ENCODE measurements at regions not wholly inside any gene's neighbourhood (a gene's known extent, or its start where the extent isn't known, plus 50 kb on each side); places are given as distances from the start of the nearest gene placed in this dataset.

- DNase-seq (ENCODE audit: low read depth, low spot score) = no peak
- in situ Hi-C loops (cut with HindIII; ENCODE audit: low sequenced_read_pairs) = no loop called here
- no peak for TF ChIP-seq CTCF (IDR thresholded peaks at IDR 0.05; ENCODE audit: low read depth, low read length)
- no peak overlapping the region for H3K4me3 ChIP-seq (ENCODE audit: low read depth, low read length)
Observed at GRCh38 chr22:23392420-23393121, 187.5 kb downstream of the IGLL1 start.

GRCh38 chr22:23391022-23391421 is 189.1 kb downstream of the IGLL1 start:
- TF ChIP-seq CTCF (IDR thresholded peaks at IDR 0.05; ENCODE audit: low read depth, low read length) = no peak
- in situ Hi-C loops (cut with HindIII; ENCODE audit: low sequenced_read_pairs) = no loop called here
- H3K4me3 ChIP-seq (ENCODE audit: low read depth, low read length) = no peak overlapping the region
- DNase-seq (ENCODE audit: low read depth, low spot score) = no peak

- no peak for TF ChIP-seq CTCF (IDR thresholded peaks at IDR 0.05; ENCODE audit: low read depth, low read length)
- no peak for DNase-seq (ENCODE audit: low read depth, low spot score)
- no peak overlapping the region for H3K4me3 ChIP-seq (ENCODE audit: low read depth, low read length)
- in situ Hi-C loops (cut with HindIII; ENCODE audit: low sequenced_read_pairs) = no loop called here
Observed at GRCh38 chr22:23389271-23390071, 190.6 kb downstream of the IGLL1 start.

GRCh38 chr22:23388517-23388890 is 191.6 kb downstream of the IGLL1 start:
- H3K4me3 ChIP-seq (ENCODE audit: low read depth, low read length) = no peak overlapping the region
- DNase-seq (ENCODE audit: low read depth, low spot score) = no peak
- TF ChIP-seq CTCF (IDR thresholded peaks at IDR 0.05; ENCODE audit: low read depth, low read length) = no peak
- in situ Hi-C loops (cut with HindIII; ENCODE audit: low sequenced_read_pairs) = no loop called here

- TF ChIP-seq CTCF (IDR thresholded peaks at IDR 0.05; ENCODE audit: low read depth, low read length) = no peak
- DNase-seq (ENCODE audit: low read depth, low spot score) = no peak
- no peak overlapping the region for H3K4me3 ChIP-seq (ENCODE audit: low read depth, low read length)
- in situ Hi-C loops (cut with HindIII; ENCODE audit: low sequenced_read_pairs) = no loop called here
Observed at GRCh38 chr22:23387827-23388516, 192.1 kb downstream of the IGLL1 start.

- DNase-seq (ENCODE audit: low read depth, low spot score) = no peak
- in situ Hi-C loops (cut with HindIII; ENCODE audit: low sequenced_read_pairs) = no loop called here
- no peak for TF ChIP-seq CTCF (IDR thresholded peaks at IDR 0.05; ENCODE audit: low read depth, low read length)
- H3K4me3 ChIP-seq (ENCODE audit: low read depth, low read length) = no peak overlapping the region
Observed at GRCh38 chr22:23386822-23387580, 193.1 kb downstream of the IGLL1 start.
